ENCODE measurements at regions not wholly inside any gene's neighbourhood (a gene's known extent, or its start where the extent isn't known, plus 50 kb on each side); places are given as distances from the start of the nearest gene placed in this dataset.

DNA sequence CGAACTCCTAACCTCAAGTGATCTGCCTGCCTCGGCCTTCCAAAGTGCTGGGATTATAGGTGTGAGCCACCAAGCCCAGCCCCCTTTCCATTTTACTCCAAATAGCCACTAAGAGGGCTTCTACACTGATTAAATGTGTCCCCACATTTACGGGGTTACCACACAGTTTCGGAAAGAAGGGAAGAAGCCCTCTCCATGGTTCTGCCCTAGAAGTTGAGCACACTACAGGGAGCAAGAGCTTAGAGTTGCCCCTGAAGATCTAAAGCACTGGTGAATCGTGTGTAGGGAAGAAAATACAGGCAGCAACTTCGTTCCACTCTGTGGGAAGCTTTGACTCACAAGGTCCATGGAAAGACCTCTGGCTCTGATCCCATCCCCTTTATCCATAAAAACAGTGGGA, 133.0 kb upstream of the PRKCQ start:
- TF ChIP-seq, protein P1, sequence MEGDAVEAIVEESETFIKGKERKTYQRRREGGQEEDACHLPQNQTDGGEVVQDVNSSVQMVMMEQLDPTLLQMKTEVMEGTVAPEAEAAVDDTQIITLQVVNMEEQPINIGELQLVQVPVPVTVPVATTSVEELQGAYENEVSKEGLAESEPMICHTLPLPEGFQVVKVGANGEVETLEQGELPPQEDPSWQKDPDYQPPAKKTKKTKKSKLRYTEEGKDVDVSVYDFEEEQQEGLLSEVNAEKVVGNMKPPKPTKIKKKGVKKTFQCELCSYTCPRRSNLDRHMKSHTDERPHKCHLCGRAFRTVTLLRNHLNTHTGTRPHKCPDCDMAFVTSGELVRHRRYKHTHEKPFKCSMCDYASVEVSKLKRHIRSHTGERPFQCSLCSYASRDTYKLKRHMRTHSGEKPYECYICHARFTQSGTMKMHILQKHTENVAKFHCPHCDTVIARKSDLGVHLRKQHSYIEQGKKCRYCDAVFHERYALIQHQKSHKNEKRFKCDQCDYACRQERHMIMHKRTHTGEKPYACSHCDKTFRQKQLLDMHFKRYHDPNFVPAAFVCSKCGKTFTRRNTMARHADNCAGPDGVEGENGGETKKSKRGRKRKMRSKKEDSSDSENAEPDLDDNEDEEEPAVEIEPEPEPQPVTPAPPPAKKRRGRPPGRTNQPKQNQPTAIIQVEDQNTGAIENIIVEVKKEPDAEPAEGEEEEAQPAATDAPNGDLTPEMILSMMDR (IDR thresholded peaks at IDR 0.05): no peak
- no peak for TF ChIP-seq POLR2A (IDR thresholded peaks at IDR 0.05)
